H9 (cell line): ENCODE measurements at regions not wholly inside any gene's neighbourhood (a gene's known extent, or its start where the extent isn't known, plus 50 kb on each side); places are given as distances from the start of the nearest gene placed in this dataset.

ENCODE experiments used
- DNase-seq: peaks from one replicate; pipeline ENCODE4 v3.0.0-alpha.2; 2017
- H2AFZ ChIP-seq: one replicate; pipeline ENCODE4 v1.6.1; 2013; ENCODE audit warnings: mild to moderate bottlenecking, low read length, control low read depth, moderate library complexity
- H2AK5ac ChIP-seq: 2 replicates; pipeline ENCODE4 v1.6.1; 2013; ENCODE audit warnings: low read length, control low read depth, mixed read lengths; ENCODE audit not compliant: insufficient read length
- H2BK120ac ChIP-seq: one replicate; pipeline ENCODE4 v1.6.1; 2013; ENCODE audit warnings: low read depth, mild to moderate bottlenecking, low read length, control low read depth, inconsistent platforms; ENCODE audit not compliant: poor library complexity, severe bottlenecking
- H2BK12ac ChIP-seq: 2 replicates; pipeline ENCODE4 v1.6.1; 2013; ENCODE audit warnings: low read length, control low read depth, mixed read lengths, low read depth; ENCODE audit not compliant: insufficient read length
- H2BK15ac ChIP-seq: 2 replicates; pipeline ENCODE4 v1.6.1; 2013; ENCODE audit warnings: low read depth, low read length, control low read depth
- H2BK20ac ChIP-seq: one replicate; pipeline ENCODE4 v1.6.1; 2013; ENCODE audit warnings: low read depth, mild to moderate bottlenecking, low read length, control low read depth, inconsistent platforms; ENCODE audit not compliant: poor library complexity, severe bottlenecking
- H2BK5ac ChIP-seq: 2 replicates; pipeline ENCODE4 v1.6.1; 2013; ENCODE audit warnings: low read length, control low read depth, mixed read lengths; ENCODE audit not compliant: insufficient read length
- H3K14ac ChIP-seq: 2 replicates; pipeline ENCODE4 v1.6.1; 2013; ENCODE audit warnings: low read length, control low read depth; ENCODE audit not compliant: insufficient read depth
- H3K18ac ChIP-seq: 2 replicates; pipeline ENCODE4 v1.6.1; 2013; ENCODE audit warnings: low read depth, mild to moderate bottlenecking, mixed read lengths, low read length, control low read depth; ENCODE audit not compliant: insufficient read length
- H3K23ac ChIP-seq: 2 replicates; pipeline ENCODE4 v1.6.1; 2013; ENCODE audit warnings: low read length, control low read depth, mixed read lengths, low read depth; ENCODE audit not compliant: insufficient read length
- H3K23me2 ChIP-seq: 2 replicates; pipeline ENCODE4 v1.6.1; 2013; ENCODE audit warnings: low read depth, mild to moderate bottlenecking, mixed read lengths, low read length, control low read depth; ENCODE audit not compliant: insufficient read length, poor library complexity, severe bottlenecking
- H3K27ac ChIP-seq: 2 replicates; pipeline ENCODE4 v1.5.1; 2013; ENCODE audit warnings: low read length, control low read depth, mixed read lengths, low read depth; ENCODE audit not compliant: insufficient read length
- H3K27me3 ChIP-seq: 2 replicates; pipeline ENCODE4 v1.6.1; 2013; ENCODE audit warnings: low read length, control low read depth, inconsistent platforms; ENCODE audit not compliant: insufficient read depth
- H3K4ac ChIP-seq: 2 replicates; pipeline ENCODE4 v1.6.1; 2013; ENCODE audit warnings: low read depth, mild to moderate bottlenecking, control low read depth, inconsistent platforms, low read length, moderate library complexity
- H3K4me1 ChIP-seq: 2 replicates; pipeline ENCODE4 v1.6.1; 2013; ENCODE audit warnings: low read length, control low read depth, inconsistent platforms; ENCODE audit not compliant: insufficient read depth
- H3K4me2 ChIP-seq: 2 replicates; pipeline ENCODE4 v1.6.1; 2013; ENCODE audit warnings: low read length, control low read depth, mixed read lengths; ENCODE audit not compliant: insufficient read length, insufficient read depth
- H3K56ac ChIP-seq: 2 replicates; pipeline ENCODE4 v1.6.1; 2013; ENCODE audit warnings: low read depth, mild to moderate bottlenecking, mixed read lengths, low read length, control low read depth; ENCODE audit not compliant: insufficient read length
- H3K79me1 ChIP-seq: 2 replicates; pipeline ENCODE4 v1.6.1; 2013; ENCODE audit warnings: low read depth, mild to moderate bottlenecking, moderate library complexity, low read length, control low read depth, inconsistent platforms; ENCODE audit not compliant: insufficient read depth, poor library complexity, severe bottlenecking
- H3K79me2 ChIP-seq: 2 replicates; pipeline ENCODE4 v1.6.1; 2013; ENCODE audit warnings: low read length, control low read depth, inconsistent platforms; ENCODE audit not compliant: insufficient read depth
- H3K9ac ChIP-seq: 2 replicates; pipeline ENCODE4 v1.6.1; 2013; ENCODE audit warnings: low read length, control low read depth, mixed read lengths; ENCODE audit not compliant: insufficient read length; ENCODE audit errors: extremely low read depth
- H3K9me3 ChIP-seq: one replicate; pipeline ENCODE4 v1.6.1; 2013; ENCODE audit warnings: low read depth, low read length, inconsistent platforms; ENCODE audit not compliant: control insufficient read depth
- H3T11ph ChIP-seq: one replicate; pipeline ENCODE4 v1.6.1; 2013; ENCODE audit warnings: mild to moderate bottlenecking, low read length, control low read depth, inconsistent platforms
- H4K20me1 ChIP-seq: one replicate; pipeline ENCODE4 v1.6.1; 2013; ENCODE audit not compliant: control insufficient read depth, insufficient read length, insufficient read depth
- H4K5ac ChIP-seq: 2 replicates; pipeline ENCODE4 v1.6.1; 2013; ENCODE audit warnings: low read depth, mild to moderate bottlenecking, mixed read lengths, low read length, control low read depth; ENCODE audit not compliant: insufficient read length
- H4K8ac ChIP-seq: replicated peaks from 2 replicates; pipeline ENCODE4 v1.6.1; 2013; ENCODE audit warnings: low read length, control low read depth, mixed read lengths, low read depth; ENCODE audit not compliant: insufficient read length
- H4K91ac ChIP-seq: 2 replicates; pipeline ENCODE4 v1.6.1; 2013; ENCODE audit warnings: low read depth, mild to moderate bottlenecking, moderate library complexity, mixed read lengths, low read length, control low read depth; ENCODE audit not compliant: insufficient read length
- H3K27ac Mint-ChIP-seq, 3 experiments: 2 replicates in 2 of 3; 3 replicates in 1 of 3; pipeline ENCODE4 v1.8.0; 2020 to 2021; ENCODE audit warnings: mixed read lengths in 3 of 3, mild to moderate bottlenecking in 1 of 3, moderate library complexity in 1 of 3
- H3K27me3 Mint-ChIP-seq: 2 replicates; pipeline ENCODE4 v1.8.0; 2021; ENCODE audit warnings: low read depth, mild to moderate bottlenecking, moderate library complexity, mixed read lengths
- H3K36me3 Mint-ChIP-seq, 3 experiments: 2 replicates in 2 of 3; 3 replicates in 1 of 3; pipeline ENCODE4 v1.8.0; 2020 to 2021; ENCODE audit warnings: low read depth in 3 of 3, mixed read lengths in 3 of 3; ENCODE audit not compliant: insufficient read depth in 1 of 3
- H3K4me1 Mint-ChIP-seq, 2 experiments: 2 replicates each; pipeline ENCODE4 v1.8.0; 2020; ENCODE audit warnings: mixed read lengths in 2 of 2
- H3K4me3 Mint-ChIP-seq, 2 experiments: 2 replicates in 1 of 2; 3 replicates in 1 of 2; pipeline ENCODE4 v1.8.0; 2020 to 2021; ENCODE audit warnings: mild to moderate bottlenecking in 2 of 2, mixed read lengths in 2 of 2, moderate library complexity in 1 of 2
- H3K9me3 Mint-ChIP-seq, 2 experiments: 2 replicates in 1 of 2; 3 replicates in 1 of 2; pipeline ENCODE4 v1.8.0; 2020; ENCODE audit warnings: mild to moderate bottlenecking in 2 of 2, mixed read lengths in 2 of 2, moderate library complexity in 1 of 2
- WGBS: extraction: QIAGEN DNeasy Blood & Tissue Kit; methylation state at CpG from one replicate; pipeline ENCODE4 v1.1.7; 2013; ENCODE audit warnings: missing lambda C conversion rate, low lambda C conversion rate, mixed read lengths; ENCODE audit not compliant: insufficient read length; ENCODE audit errors: extremely low coverage; 5-methylcytosine and 5-hydroxymethylcytosine counted together
- TF ChIP-seq, protein P1 (sequence below): fragments of 200-600 bp; sonication (generic); conservative IDR thresholded peaks from 3 replicates; pipeline ENCODE4 v1.8.0; 2021; ENCODE audit warnings: antibody characterized with exemption, mild to moderate bottlenecking

DNA sequence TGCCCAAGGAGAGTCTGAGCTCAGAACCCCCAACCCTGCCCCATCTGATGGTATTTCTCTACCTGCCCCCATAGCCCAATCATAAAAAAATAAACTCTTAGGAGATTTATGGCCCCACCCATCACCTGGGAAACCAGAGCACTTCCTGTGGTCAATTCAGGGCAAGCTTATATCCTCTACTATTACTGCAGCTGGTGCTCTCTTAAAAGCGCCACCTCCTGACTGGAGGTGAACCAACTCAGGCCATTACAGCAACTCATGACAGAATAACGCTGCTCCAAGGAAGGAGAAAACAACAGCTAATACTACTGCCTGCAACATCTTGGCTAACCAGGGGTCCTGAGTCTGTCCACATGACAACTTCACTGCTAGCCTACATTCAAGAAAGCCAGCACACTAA lies 195.7 kb downstream of the MTCL1 start:
- H3K56ac ChIP-seq: no peak overlapping the region
- Mint-ChIP-seq H3K36me3 (peaks cover 3 to 20% (median 10%) of the 10 kb centered on the region in 3 experiments; a peak in 5 of 7 replicates), H3K4me3 (no peak overlapping the region), H3K9me3 (peaks cover 17 to 20% of the 10 kb centered on the region in 2 experiments), H3K4me1 (peaks cover 12 to 14% of the 10 kb centered on the region in 2 experiments), H3K27ac (no peak overlapping the region), H3K27me3 (no peaks in the 10 kb centered on the region)
- no CpG with 5 or more reads among the region's 2 CpGs for WGBS
- H4K8ac ChIP-seq: no peak overlapping the region
- H3T11ph ChIP-seq: no peak overlapping the region
- no peak overlapping the region for H2AK5ac ChIP-seq
- H4K20me1 ChIP-seq: no peaks in the 10 kb centered on the region
- H4K91ac ChIP-seq: no peak overlapping the region
- no peak overlapping the region for H2BK15ac ChIP-seq
- no peaks in the 10 kb centered on the region for H3K4me1 ChIP-seq
- TF ChIP-seq, protein P1, sequence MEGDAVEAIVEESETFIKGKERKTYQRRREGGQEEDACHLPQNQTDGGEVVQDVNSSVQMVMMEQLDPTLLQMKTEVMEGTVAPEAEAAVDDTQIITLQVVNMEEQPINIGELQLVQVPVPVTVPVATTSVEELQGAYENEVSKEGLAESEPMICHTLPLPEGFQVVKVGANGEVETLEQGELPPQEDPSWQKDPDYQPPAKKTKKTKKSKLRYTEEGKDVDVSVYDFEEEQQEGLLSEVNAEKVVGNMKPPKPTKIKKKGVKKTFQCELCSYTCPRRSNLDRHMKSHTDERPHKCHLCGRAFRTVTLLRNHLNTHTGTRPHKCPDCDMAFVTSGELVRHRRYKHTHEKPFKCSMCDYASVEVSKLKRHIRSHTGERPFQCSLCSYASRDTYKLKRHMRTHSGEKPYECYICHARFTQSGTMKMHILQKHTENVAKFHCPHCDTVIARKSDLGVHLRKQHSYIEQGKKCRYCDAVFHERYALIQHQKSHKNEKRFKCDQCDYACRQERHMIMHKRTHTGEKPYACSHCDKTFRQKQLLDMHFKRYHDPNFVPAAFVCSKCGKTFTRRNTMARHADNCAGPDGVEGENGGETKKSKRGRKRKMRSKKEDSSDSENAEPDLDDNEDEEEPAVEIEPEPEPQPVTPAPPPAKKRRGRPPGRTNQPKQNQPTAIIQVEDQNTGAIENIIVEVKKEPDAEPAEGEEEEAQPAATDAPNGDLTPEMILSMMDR: 0 out of 3 replicates have a peak, but pooled peaks have one; percentile 11
- no peak overlapping the region for H2BK120ac ChIP-seq
- H3K4ac ChIP-seq: no peak overlapping the region
- no peak overlapping the region for H2BK12ac ChIP-seq
- H3K27ac ChIP-seq: no peak overlapping the region
- H3K14ac ChIP-seq: no peak overlapping the region
- H3K4me2 ChIP-seq: no peak overlapping the region
- no peak for DNase-seq
- no peak overlapping the region for H2BK5ac ChIP-seq
- no peak overlapping the region for H3K9ac ChIP-seq
- no peaks in the 10 kb centered on the region for H3K9me3 ChIP-seq
- no peaks in the 10 kb centered on the region for H3K27me3 ChIP-seq
- no peaks in the 10 kb centered on the region for H3K79me2 ChIP-seq
- no peak overlapping the region for H3K18ac ChIP-seq
- H3K79me1 ChIP-seq: no peaks in the 10 kb centered on the region
- H3K23me2 ChIP-seq: no peaks in the 10 kb centered on the region
- H4K5ac ChIP-seq: no peak overlapping the region
- no peak overlapping the region for H3K23ac ChIP-seq
- H2AFZ ChIP-seq: no peak overlapping the region
- no peak overlapping the region for H2BK20ac ChIP-seq
